ENCODE measurements at regions not wholly inside any gene's neighbourhood (a gene's known extent, or its start where the extent isn't known, plus 50 kb on each side); places are given as distances from the start of the nearest gene placed in this dataset.

- TF ChIP-seq CHD7 (IDR thresholded peaks at IDR 0.05; ENCODE audit: insufficient replicate concordance, low read length) (no peak), RXRA (IDR thresholded peaks at IDR 0.05; ENCODE audit: insufficient read depth, low read depth, low read length) (no peak), CHD2 (IDR thresholded peaks at IDR 0.05; ENCODE audit: low read length) (no peak)
Observed at GRCh38 chr6:115717062-115717461, 343.6 kb downstream of the FRK start (continued).
